Aorta (tissue), 5 donors: ENCODE measurements at regions not wholly inside any gene's neighbourhood (a gene's known extent, or its start where the extent isn't known, plus 50 kb on each side); places are given as distances from the start of the nearest gene placed in this dataset.
A peak's percentile ranks its signal among the peaks of the same experiment; 100 is the strongest.

ENCODE experiments used
- ATAC-seq: fragments of 200-7000 bp; cut with Tn5 transposase; one replicate; pipeline ENCODE4 v1.9.1; 2022; ENCODE audit warnings: moderate library complexity; ENCODE audit not compliant: low FRiP score
- DNase-seq, 2 donors: peaks; one replicate each; pipeline ENCODE4 v3.0.0-alpha.2; 2020
- H3K27ac ChIP-seq, 2 donors: one replicate each; pipeline ENCODE4 v1.5.1; 2013; ENCODE audit warnings: low read length in 2 of 2, mild to moderate bottlenecking in 2 of 2, moderate library complexity in 2 of 2, control low read depth in 1 of 2, inconsistent platforms in 1 of 2, low read depth in 1 of 2
- H3K27me3 ChIP-seq, 2 donors: one replicate each; pipeline ENCODE4 v1.6.1; 2013; ENCODE audit warnings: control low read depth in 1 of 2, low read length in 1 of 2, mild to moderate bottlenecking in 1 of 2, moderate library complexity in 1 of 2; ENCODE audit not compliant: insufficient read depth in 2 of 2, control insufficient read depth in 1 of 2
- H3K36me3 ChIP-seq, 2 donors: one replicate each; pipeline ENCODE4 v1.6.1; 2013; ENCODE audit warnings: control low read depth in 1 of 2, low read length in 1 of 2, mild to moderate bottlenecking in 1 of 2; ENCODE audit not compliant: insufficient read depth in 2 of 2, control insufficient read depth in 1 of 2
- H3K4me1 ChIP-seq, 2 donors: one replicate each; pipeline ENCODE4 v1.6.1; 2013; ENCODE audit warnings: low read length in 2 of 2, control low read depth in 1 of 2, mild to moderate bottlenecking in 1 of 2, moderate library complexity in 1 of 2; ENCODE audit not compliant: insufficient read depth in 2 of 2, control insufficient read depth in 1 of 2
- H3K4me3 ChIP-seq, 2 donors: one replicate each; pipeline ENCODE4 v1.5.1; 2013; ENCODE audit warnings: low read length in 2 of 2, control low read depth in 1 of 2, mild to moderate bottlenecking in 1 of 2
- H3K9me3 ChIP-seq: one replicate; pipeline ENCODE4 v1.6.1; 2013; ENCODE audit warnings: mild to moderate bottlenecking, low read length; ENCODE audit not compliant: control insufficient read depth
- WGBS, 2 donors: extraction: QIAGEN DNeasy Blood & Tissue Kit; methylation state at CpG; one replicate each; pipeline ENCODE4 v1.1.7; 2013; 5-methylcytosine and 5-hydroxymethylcytosine counted together
- intact Hi-C, 2 donors: fragments of 100-400 bp; cut with DNase I; formaldehyde crosslinking; loops; one replicate each; pipeline versions ENCODE4 v1.14.2 to v1.15.0; 2022
- donor health status: healthy with polysubstance abuse.
- donor health status: Bipolar disorder and iron deficiency.
- donor health status: DM: no; HTN: no; CAD: no.
- donor health status: DM: no; HTN: no; CAD: no.
- donor health status: DM: yes; HTN: yes; CAD: no.

DNA sequence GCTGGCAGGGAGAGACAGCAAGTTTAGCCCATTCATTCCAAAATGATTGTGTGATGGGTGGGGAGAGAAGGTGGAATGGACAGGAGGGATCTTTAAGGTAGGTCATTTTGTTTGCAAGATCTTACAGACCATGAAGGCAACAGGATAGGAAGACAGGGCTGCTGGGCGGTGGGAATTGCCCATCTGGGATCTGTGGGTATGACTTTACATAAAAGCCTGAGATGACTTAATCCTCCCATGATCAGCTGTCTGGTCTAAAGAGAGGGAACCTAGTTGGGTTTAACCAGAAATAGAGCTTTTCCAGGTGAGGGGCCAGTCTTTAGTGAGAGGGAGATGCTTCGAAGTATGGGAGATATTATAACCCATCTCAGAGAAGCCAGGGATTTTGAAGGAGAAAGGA lies 153.7 kb downstream of the KLF6 start:
- H3K27ac ChIP-seq = no peak overlapping the region
- intact Hi-C loops = no loop called here
- 97% methylated on average over 2 of the region's 2 CpGs for WGBS, 2 donors
- no peak overlapping the region for H3K4me3 ChIP-seq
- H3K36me3 ChIP-seq = no peaks in the 10 kb centered on the region
- no peak for ATAC-seq
- H3K4me1 ChIP-seq = no peaks in the 10 kb centered on the region
- H3K9me3 ChIP-seq = no peaks in the 10 kb centered on the region
- no peaks in the 10 kb centered on the region for H3K27me3 ChIP-seq
- DNase-seq = no peak

DNA sequence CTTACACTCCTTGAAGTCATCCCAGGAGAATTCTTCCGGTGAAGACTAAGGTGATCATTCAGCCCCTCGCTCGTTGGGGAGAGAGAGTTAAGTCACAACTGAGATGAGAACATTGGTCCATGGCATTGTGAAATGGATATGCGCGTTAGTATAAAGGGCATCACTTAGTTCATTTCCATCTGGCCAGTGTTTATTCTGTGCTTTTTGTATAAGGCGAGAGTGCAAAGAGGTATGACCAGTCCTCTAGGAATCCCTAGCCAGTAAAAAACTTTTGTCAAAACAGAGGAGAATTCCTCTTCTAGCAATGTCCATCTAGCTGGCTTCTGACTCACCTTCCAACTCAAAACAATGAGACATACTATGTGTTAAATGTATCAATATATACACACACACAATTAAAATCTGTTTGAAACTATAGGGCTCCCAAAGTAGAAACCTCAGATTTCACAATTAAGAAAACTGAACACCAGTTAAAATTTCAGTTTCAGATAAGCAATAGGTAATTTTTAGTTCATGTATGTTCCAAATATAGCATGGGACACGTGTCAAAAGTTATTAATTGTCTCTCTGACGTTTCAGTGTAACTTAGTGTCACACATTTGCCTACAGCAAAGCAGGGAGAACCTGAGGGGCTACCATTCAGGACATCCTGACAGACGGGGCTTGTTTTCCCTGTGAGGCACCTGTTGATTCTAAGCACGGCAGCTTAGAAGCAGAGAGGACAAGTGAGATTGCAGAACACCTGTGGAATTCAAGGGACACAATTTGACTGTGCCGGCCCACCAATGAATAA lies 158.9 kb downstream of the KLF6 start:
- no peaks in the 10 kb centered on the region for H3K27me3 ChIP-seq
- H3K4me1 ChIP-seq = peaks cover 1 to 4% of the 10 kb centered on the region in 2 donors
- ATAC-seq (no peak), DNase-seq (no peak)
- H3K36me3 ChIP-seq = no peaks in the 10 kb centered on the region
- intact Hi-C loops = loop anchor here in 1 of 2 donors (10.0 kb wide), 1 partner anchor 119 kb away; no protein-coding TSS in a partner anchor
- H3K4me3 ChIP-seq = no peak overlapping the region
- WGBS, 2 donors = 76 to 77% methylated on average over 11 of the region's 11 CpGs
- no peaks in the 10 kb centered on the region for H3K9me3 ChIP-seq
- H3K27ac ChIP-seq = no peak overlapping the region

DNA sequence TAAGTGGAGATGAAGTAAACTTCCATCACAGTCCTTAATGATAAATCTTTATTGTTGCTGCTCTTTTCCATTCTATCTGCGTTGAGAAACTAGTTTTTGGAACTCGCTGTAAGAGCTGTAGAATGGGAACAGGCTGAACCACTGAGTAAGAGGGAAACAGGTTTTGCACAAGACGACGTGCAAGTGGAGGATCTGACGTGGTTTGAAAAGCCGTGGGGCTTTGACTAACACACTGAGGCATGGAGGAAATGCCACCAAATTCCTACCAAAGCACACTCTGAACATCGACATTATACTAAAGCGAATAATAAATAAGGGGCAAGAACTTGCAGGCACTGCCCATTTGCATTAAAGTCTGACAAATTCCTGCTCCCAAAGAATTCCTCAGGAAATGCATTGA lies 160.6 kb downstream of the KLF6 start:
- ATAC-seq (no peak), DNase-seq (peak in 1 of 2 donors; percentile 73)
- Histone ChIP-seq H3K27ac (peak overlapping the region in 1 of 2 donors; percentile 71), H3K9me3 (no peaks in the 10 kb centered on the region), H3K4me1 (peaks cover 1 to 4% of the 10 kb centered on the region in 2 donors), H3K36me3 (no peaks in the 10 kb centered on the region), H3K27me3 (no peaks in the 10 kb centered on the region), H3K4me3 (peak overlapping the region in 1 of 2 donors; percentile 41)
- WGBS, 2 donors = 14 to 18% methylated on average over 8 of the region's 8 CpGs
- intact Hi-C loops = loop anchor here (5.0 to 10.0 kb wide), 2 partner anchors 82 to 120 kb away; no protein-coding TSS in a partner anchor

DNA sequence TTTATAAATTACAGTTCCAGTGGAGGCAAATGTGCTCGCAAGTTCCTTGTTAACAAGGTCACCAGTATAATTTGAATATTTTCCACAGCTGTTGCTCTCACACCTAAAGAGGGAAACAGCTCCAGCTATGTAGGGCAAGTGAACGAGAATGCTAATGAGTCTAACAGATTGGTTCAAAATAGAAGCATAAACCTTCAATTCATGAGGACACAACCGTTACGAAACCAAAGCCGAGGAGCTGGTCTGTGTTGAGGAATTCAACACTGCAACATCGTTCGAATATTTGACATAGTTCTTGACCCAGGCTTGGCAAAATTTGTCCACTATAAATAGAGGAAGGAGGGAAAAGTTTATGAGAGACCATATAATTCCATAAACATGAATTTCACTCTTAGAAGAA lies 161.3 kb downstream of the KLF6 start:
- ATAC-seq = no peak
- intact Hi-C loops = loop anchor here (5.0 to 10.0 kb wide), 2 partner anchors 81 to 121 kb away; no protein-coding TSS in a partner anchor

DNA sequence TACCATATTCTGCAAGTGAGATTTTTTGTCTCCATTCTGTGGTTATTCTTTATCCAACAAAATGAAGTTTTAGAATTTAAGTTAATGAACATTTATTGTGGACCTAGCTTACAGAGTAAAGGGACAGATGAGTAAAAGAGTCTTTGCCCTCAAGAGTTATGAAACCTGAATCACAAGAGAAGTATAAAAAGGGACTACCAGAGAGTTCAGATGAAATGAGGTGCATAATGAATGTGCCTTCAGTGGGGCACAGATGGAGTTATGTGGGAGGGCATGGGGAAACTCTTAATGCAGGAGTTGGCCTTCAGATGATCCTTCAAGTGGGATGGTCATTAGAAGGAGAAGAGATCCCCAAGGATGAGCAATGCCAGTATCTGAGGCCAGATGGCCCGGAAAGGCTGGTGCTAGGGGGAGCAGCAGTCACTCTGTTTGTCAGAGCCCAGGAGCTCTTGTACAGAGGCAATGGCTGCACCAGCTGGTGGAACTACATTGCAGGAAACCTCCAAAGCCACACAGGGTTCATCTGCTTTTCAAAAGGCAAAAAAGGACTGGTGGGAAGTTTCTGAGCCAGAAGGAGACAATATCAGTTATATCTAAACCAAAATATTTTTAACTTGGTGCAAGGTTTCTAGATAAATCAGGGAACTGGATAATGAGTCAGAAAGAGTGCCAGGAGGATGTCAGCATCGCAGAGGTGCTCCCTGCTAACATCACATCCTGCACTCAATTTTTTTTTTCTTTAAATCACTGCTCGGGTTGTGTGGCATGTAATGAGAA lies 162.0 kb downstream of the KLF6 start:
- WGBS, 2 donors = 55 to 57% methylated on average over 3 of the region's 3 CpGs
- H3K9me3 ChIP-seq = no peaks in the 10 kb centered on the region
- H3K4me1 ChIP-seq = peaks cover 1 to 4% of the 10 kb centered on the region in 2 donors
- H3K27me3 ChIP-seq = no peaks in the 10 kb centered on the region
- ATAC-seq = no peak
- H3K4me3 ChIP-seq = no peak overlapping the region
- H3K27ac ChIP-seq = peak overlapping the region in 1 of 2 donors; percentile 25
- DNase-seq = no peak
- intact Hi-C loops = loop anchor here (5.0 to 10.0 kb wide), 2 partner anchors 81 to 122 kb away; no protein-coding TSS in a partner anchor
- H3K36me3 ChIP-seq = no peaks in the 10 kb centered on the region

More for the DNA sequence above, 161.3 kb downstream of the KLF6 start:
- H3K36me3 ChIP-seq = no peaks in the 10 kb centered on the region
- 5 to 8% methylated on average over 7 of the region's 7 CpGs for WGBS, 2 donors
- no peaks in the 10 kb centered on the region for H3K9me3 ChIP-seq
- no peaks in the 10 kb centered on the region for H3K27me3 ChIP-seq
- H3K4me1 ChIP-seq = peaks cover 1 to 4% of the 10 kb centered on the region in 2 donors
- peak overlapping the region in 1 of 2 donors; percentile 41 for H3K4me3 ChIP-seq
- H3K27ac ChIP-seq = peak overlapping the region in 1 of 2 donors; percentile 38
- no peak for DNase-seq

DNA sequence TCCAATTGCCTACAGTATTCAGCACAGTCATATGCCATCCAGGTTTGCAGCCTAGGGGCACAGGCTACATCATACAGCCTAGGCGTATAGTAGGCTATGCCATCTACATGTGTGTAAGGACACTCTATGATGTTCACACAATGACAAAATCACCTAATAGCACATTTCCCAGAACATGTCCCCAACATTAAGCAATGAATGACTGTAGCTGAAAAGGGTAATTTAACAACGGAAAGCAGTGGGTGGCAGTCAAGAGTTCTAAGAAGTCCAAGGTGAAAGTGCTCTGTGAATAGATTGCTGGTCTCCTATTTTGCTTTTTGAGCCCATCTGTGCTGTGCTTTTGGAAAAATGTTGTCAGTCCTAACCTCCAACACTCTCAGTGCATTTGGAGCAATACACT lies 162.6 kb downstream of the KLF6 start:
- Histone ChIP-seq H3K4me3 (no peak overlapping the region), H3K27ac (no peak overlapping the region), H3K9me3 (no peaks in the 10 kb centered on the region), H3K27me3 (no peaks in the 10 kb centered on the region), H3K4me1 (peaks cover 1 to 4% of the 10 kb centered on the region in 2 donors), H3K36me3 (no peaks in the 10 kb centered on the region)
- 91 to 92% methylated on average over 2 of the region's 2 CpGs for WGBS, 2 donors
- no peak for DNase-seq
- intact Hi-C loops = loop anchor here (5.0 to 10.0 kb wide), 2 partner anchors 80 to 122 kb away; no protein-coding TSS in a partner anchor
- ATAC-seq = no peak

DNA sequence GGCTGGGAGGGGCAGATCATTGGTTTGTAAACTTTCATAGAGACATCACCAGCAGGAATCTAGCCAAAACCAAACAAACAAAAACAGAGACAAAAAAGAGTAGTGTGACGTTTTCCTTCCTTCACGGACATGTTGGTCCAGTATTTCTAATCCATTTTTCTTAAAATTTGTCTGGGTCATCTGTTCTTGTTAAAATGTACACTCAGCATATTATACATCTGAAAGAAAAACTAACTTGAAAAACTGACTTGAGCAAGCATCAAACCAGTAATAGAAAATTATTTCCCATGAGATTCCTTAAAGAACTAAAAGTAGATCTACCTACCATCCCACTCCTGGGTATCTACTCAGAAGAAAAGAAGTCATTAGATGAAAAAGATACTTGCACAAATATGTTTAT lies 164.2 kb downstream of the KLF6 start:
- Histone ChIP-seq H3K27me3 (no peaks in the 10 kb centered on the region), H3K4me3 (no peak overlapping the region), H3K4me1 (peaks cover 1 to 4% of the 10 kb centered on the region in 2 donors), H3K27ac (no peak overlapping the region), H3K9me3 (no peaks in the 10 kb centered on the region), H3K36me3 (no peaks in the 10 kb centered on the region)
- 92 to 97% methylated on average over 2 of the region's 2 CpGs for WGBS, 2 donors
- intact Hi-C loops = loop anchor here (5.0 to 10.0 kb wide), 2 partner anchors 79 to 124 kb away; no protein-coding TSS in a partner anchor
- ATAC-seq (no peak), DNase-seq (no peak)

DNA sequence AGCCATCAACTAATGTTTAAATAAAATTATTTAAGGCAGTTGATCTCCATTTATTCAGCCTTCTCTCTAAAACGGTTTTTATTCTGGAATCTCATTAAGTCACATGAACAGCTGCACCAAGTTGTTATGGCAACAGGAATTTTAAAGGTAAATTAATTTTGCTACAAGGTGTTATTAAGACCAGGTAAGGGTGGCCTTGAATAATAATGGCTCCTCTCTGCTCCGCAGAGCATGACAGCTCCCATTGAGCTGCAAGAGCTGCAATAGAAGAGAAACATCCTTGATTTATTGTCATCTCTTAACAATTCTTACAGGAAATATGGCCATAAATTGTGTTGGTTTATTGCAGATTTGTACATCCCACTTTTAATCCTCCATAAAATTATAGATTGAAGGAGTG lies 165.8 kb downstream of the KLF6 start:
- 77 to 81% methylated on average over 2 of the region's 2 CpGs for WGBS, 2 donors
- H3K36me3 ChIP-seq = no peaks in the 10 kb centered on the region
- H3K9me3 ChIP-seq = no peaks in the 10 kb centered on the region
- intact Hi-C loops = no loop called here
- peaks cover 0 to 7% of the 10 kb centered on the region in 2 donors for H3K4me1 ChIP-seq
- H3K27ac ChIP-seq = no peak overlapping the region
- ATAC-seq (no peak), DNase-seq (no peak)
- no peak overlapping the region for H3K4me3 ChIP-seq
- H3K27me3 ChIP-seq = no peaks in the 10 kb centered on the region
